IMR-90 (cell line): ENCODE measurements at regions not wholly inside any gene's neighbourhood (a gene's known extent, or its start where the extent isn't known, plus 50 kb on each side); places are given as distances from the start of the nearest gene placed in this dataset.

ENCODE experiments used
- ATAC-seq: fragments of 200-7000 bp; cut with Tn5 transposase; 2 replicates; pipeline ENCODE4 v1.9.1; 2020; ENCODE audit warnings: low read depth, mild to moderate bottlenecking, moderate library complexity
- BruUV-seq: library from RNA; stranded (reverse); fragments of 400-500 nt; replicated peaks from 2 replicates; lab custom pipeline; 2021; lab: Mats Ljungman, UMichigan
- CTCF ChIA-PET: fragments of 300-600 bp; formaldehyde crosslinking; extraction: SDS; loops from one replicate; lab custom pipeline; 2021; ENCODE audit warnings: antibody characterized with exemption; lab: Yijun Ruan, JAX
- POLR2A ChIA-PET: fragments of 300-600 bp; sonication (Branson Sonifier 250); formaldehyde crosslinking; loops from one replicate; lab custom pipeline; 2022; ENCODE audit warnings: antibody characterized with exemption; ENCODE audit not compliant: unreplicated experiment; lab: Charles Lee
- DNase-seq: peaks from one replicate; pipeline ENCODE4 v3.0.0; 2013
- H2AFZ ChIP-seq: replicated peaks from 2 replicates; pipeline ENCODE3; 2013; ENCODE audit warnings: low read length, mild to moderate bottlenecking; ENCODE audit not compliant: poor library complexity
- H2AK5ac ChIP-seq: 2 replicates; pipeline ENCODE4 v1.6.1; 2013; ENCODE audit warnings: low read depth, low read length, inconsistent platforms
- H2AK9ac ChIP-seq: replicated peaks from 2 replicates; pipeline ENCODE3; 2013; ENCODE audit warnings: mild to moderate bottlenecking, low read depth, low read length, moderate library complexity; ENCODE audit not compliant: poor library complexity
- H2BK120ac ChIP-seq: 2 replicates; pipeline ENCODE4 v1.6.1; 2013; ENCODE audit warnings: low read depth, low read length, inconsistent platforms
- H2BK15ac ChIP-seq: 3 replicates; pipeline ENCODE4 v1.6.1; 2013; ENCODE audit warnings: low read depth, low read length, inconsistent platforms
- H2BK20ac ChIP-seq: 2 replicates; pipeline ENCODE4 v1.6.1; 2013; ENCODE audit warnings: low read depth, mild to moderate bottlenecking, inconsistent platforms, low read length, moderate library complexity
- H2BK5ac ChIP-seq: 2 replicates; pipeline ENCODE4 v1.6.1; 2013; ENCODE audit warnings: mild to moderate bottlenecking, low read depth, low read length, inconsistent platforms; ENCODE audit not compliant: poor library complexity, severe bottlenecking
- H3K14ac ChIP-seq: replicated peaks from 2 replicates; pipeline ENCODE4 v1.6.1; 2013; ENCODE audit warnings: low read depth, low read length, inconsistent platforms
- H3K18ac ChIP-seq: 2 replicates; pipeline ENCODE4 v1.6.1; 2013; ENCODE audit warnings: low read depth, low read length, control low read depth
- H3K23ac ChIP-seq: 2 replicates; pipeline ENCODE4 v1.6.1; 2013; ENCODE audit warnings: low read depth, low read length, inconsistent platforms
- H3K27ac ChIP-seq: 2 replicates; pipeline ENCODE4 v1.5.1; 2013; ENCODE audit warnings: mild to moderate bottlenecking, control low read depth, low read length; ENCODE audit not compliant: insufficient read depth
- H3K27me3 ChIP-seq: 2 replicates; pipeline ENCODE4 v1.6.1; 2013; ENCODE audit warnings: low read length; ENCODE audit not compliant: control insufficient read depth, insufficient read depth
- H3K36me3 ChIP-seq: 2 replicates; pipeline ENCODE4 v1.6.1; 2013; ENCODE audit warnings: low read length, mixed read lengths; ENCODE audit not compliant: control insufficient read depth, insufficient read depth
- H3K4ac ChIP-seq: 2 replicates; pipeline ENCODE4 v1.6.1; 2013; ENCODE audit warnings: low read depth, low read length, inconsistent platforms
- H3K4me1 ChIP-seq: 2 replicates; pipeline ENCODE4 v1.6.1; 2013; ENCODE audit warnings: low read length, mixed read lengths; ENCODE audit not compliant: control insufficient read depth, insufficient read depth
- H3K4me2 ChIP-seq: 2 replicates; pipeline ENCODE4 v1.6.1; 2013; ENCODE audit warnings: low read depth, mild to moderate bottlenecking, control low read depth, low read length, moderate library complexity
- H3K4me3 ChIP-seq: 2 replicates; pipeline ENCODE4 v1.5.1; 2013; ENCODE audit warnings: low read depth, mild to moderate bottlenecking, control low read depth, low read length, moderate library complexity; ENCODE audit not compliant: insufficient read depth
- H3K56ac ChIP-seq: 2 replicates; pipeline ENCODE4 v1.6.1; 2013; ENCODE audit warnings: low read length, inconsistent platforms; ENCODE audit not compliant: insufficient read depth; ENCODE audit errors: extremely low read depth
- H3K79me1 ChIP-seq, 2 experiments: 2 replicates each; pipeline ENCODE4 v1.6.1; 2013; ENCODE audit warnings: low read length in 2 of 2, inconsistent platforms in 1 of 2, low read depth in 1 of 2
- H3K9ac ChIP-seq: 2 replicates; pipeline ENCODE4 v1.6.1; 2013; ENCODE audit warnings: low read depth, low read length, control low read depth
- H3K9me1 ChIP-seq: 2 replicates; pipeline ENCODE4 v1.6.1; 2013; ENCODE audit warnings: low read length, inconsistent platforms; ENCODE audit not compliant: insufficient read depth
- H3K9me3 ChIP-seq: 2 replicates; pipeline ENCODE4 v1.6.1; 2013; ENCODE audit warnings: low read length; ENCODE audit not compliant: control insufficient read depth, insufficient read depth
- H4K20me1 ChIP-seq: 2 replicates; pipeline ENCODE4 v1.6.1; 2013; ENCODE audit warnings: low read length, inconsistent platforms; ENCODE audit not compliant: insufficient read depth
- H4K5ac ChIP-seq: 2 replicates; pipeline ENCODE4 v1.6.1; 2013; ENCODE audit warnings: mild to moderate bottlenecking, low read depth, low read length, control low read depth
- H4K8ac ChIP-seq, 2 experiments: 2 replicates each; pipeline ENCODE4 v1.6.1; 2013; ENCODE audit warnings: low read depth in 2 of 2, low read length in 2 of 2, control low read depth in 1 of 2, inconsistent platforms in 1 of 2
- H4K91ac ChIP-seq: 2 replicates; pipeline ENCODE4 v1.6.1; 2013; ENCODE audit warnings: low read depth, low read length, inconsistent platforms; ENCODE audit not compliant: insufficient read depth
- CHD1 ChIP-seq: IDR thresholded peaks from 2 replicates; pipeline ENCODE4 v1.6.1; 2012; ENCODE audit warnings: low read depth, low read length, improper control_type of control experiment
- CTCF ChIP-seq: conservative IDR thresholded peaks from 2 replicates; pipeline ENCODE4 v1.5.1; 2012; ENCODE audit warnings: mild to moderate bottlenecking, low read depth, low read length, improper control_type of control experiment
- MAFK ChIP-seq: IDR thresholded peaks from 2 replicates; pipeline ENCODE4 v1.6.1; 2012; ENCODE audit warnings: low read depth, low read length, improper control_type of control experiment
- MAZ ChIP-seq: IDR thresholded peaks from 2 replicates; pipeline ENCODE4 v1.6.1; 2012; ENCODE audit warnings: low read depth, mild to moderate bottlenecking, low read length, improper control_type of control experiment, moderate library complexity, borderline replicate concordance
- POLR2A ChIP-seq: IDR thresholded peaks from 2 replicates; pipeline ENCODE4 v1.6.1; 2012; ENCODE audit warnings: mild to moderate bottlenecking, low read depth, low read length
- RAD21 ChIP-seq: IDR thresholded peaks from 2 replicates; pipeline ENCODE4 v1.6.1; 2012; ENCODE audit warnings: low read length, improper control_type of control experiment
- RFX5 ChIP-seq: IDR thresholded peaks from 2 replicates; pipeline ENCODE4 v1.8.0; 2012; ENCODE audit warnings: low read depth, mild to moderate bottlenecking, low read length, moderate library complexity
- WGBS, 2 experiments: methylation state at CpG; one replicate each; pipeline versions ENCODE4 v1.1.5 to v1.1.7; 2013; ENCODE audit warnings: missing lambda C conversion rate in 2 of 2; ENCODE audit not compliant: insufficient read length in 1 of 2; ENCODE audit errors: extremely low coverage in 2 of 2; 5-methylcytosine and 5-hydroxymethylcytosine counted together
- dilution Hi-C: fragments of 300-500 bp; cut with HindIII; formaldehyde crosslinking; loops from one replicate; pipeline ENCODE4 v1.14.3; 2018; ENCODE audit warnings: low sequenced_read_pairs; ENCODE audit not compliant: unreplicated experiment
- in situ Hi-C: fragments of 300-500 bp; cut with MboI; formaldehyde crosslinking; loops from 3 replicates; pipeline ENCODE4 v1.14.3; 2019; ENCODE audit warnings: low sequenced_read_pairs, inconsistent platforms, mixed read lengths
- intact Hi-C: fragments of 100-400 bp; cut with micrococcal nuclease; formaldehyde crosslinking; loops from 2 replicates; pipeline ENCODE4 v1.10.0; 2022

GRCh38 chr2:20144861-20145260, 80.1 kb downstream of the SDC1 start:
- no peak overlapping the region for H3K23ac ChIP-seq
- no peak overlapping the region for H4K91ac ChIP-seq
- H3K9ac ChIP-seq = no peak overlapping the region
- H2BK20ac ChIP-seq = no peak overlapping the region
- H4K20me1 ChIP-seq = no peaks in the 10 kb centered on the region
- H4K8ac ChIP-seq = no peak overlapping the region
- DNase-seq = no peak
- no peak overlapping the region for H3K4me3 ChIP-seq
- no peaks in the 10 kb centered on the region for H3K36me3 ChIP-seq
- H2AK5ac ChIP-seq = no peak overlapping the region
- no peak overlapping the region for H2BK5ac ChIP-seq
- no peak overlapping the region for H3K27ac ChIP-seq
- dilution Hi-C loops = no loop called here
- H3K18ac ChIP-seq = no peak overlapping the region
- no peak overlapping the region for H2AFZ ChIP-seq
- no peak overlapping the region for H2AK9ac ChIP-seq
- TF ChIP-seq RFX5 (no peak), MAZ (no peak), POLR2A (no peak), MAFK (no peak), RAD21 (no peak), CHD1 (no peak), CTCF (no peak)
- ChIA-PET POLR2A (no interaction called here), CTCF (no interaction called here)
- H2BK120ac ChIP-seq = no peak overlapping the region
- WGBS, 2 experiments = no CpG with 5 or more reads among the region's 6 CpGs
- H2BK15ac ChIP-seq = no peak overlapping the region
- H3K4me1 ChIP-seq = peaks cover 15% of the 10 kb centered on the region
- H3K9me1 ChIP-seq = peaks cover 23% of the 10 kb centered on the region
- in situ Hi-C loops = no loop called here
- intact Hi-C loops = no loop called here
- no peaks in the 10 kb centered on the region for H3K79me1 ChIP-seq
- no peaks in the 10 kb centered on the region for H3K27me3 ChIP-seq
- no peak overlapping the region for H4K5ac ChIP-seq
- no peak overlapping the region for H3K4me2 ChIP-seq
- H3K56ac ChIP-seq = no peak overlapping the region
- ATAC-seq = no peak
- H3K9me3 ChIP-seq = no peaks in the 10 kb centered on the region
- H3K4ac ChIP-seq = no peak overlapping the region
- H3K14ac ChIP-seq = no peak overlapping the region
- BruUV-seq = no TSS peak
